IMR-90 (cell line): ENCODE measurements at regions not wholly inside any gene's neighbourhood (a gene's known extent, or its start where the extent isn't known, plus 50 kb on each side); places are given as distances from the start of the nearest gene placed in this dataset.
"Not testable (repeated sequence)": the region's sequence is repeated elsewhere in the genome, so short reads cannot be mapped to it uniquely, and the experiment has no call there.

Experiments used
- BHLHE40 ChIP-seq: fragments of 150-350 bp; IDR thresholded peaks from 2 replicates; pipeline ENCODE4 v1.6.1; 2016; ENCODE audit warnings: mild to moderate bottlenecking, low read depth, low read length
- FOS ChIP-seq: fragments of 150-350 bp; IDR thresholded peaks from 2 replicates; pipeline ENCODE4 v1.6.1; 2016; ENCODE audit warnings: low read depth, low read length
- MAFK ChIP-seq: IDR thresholded peaks from 2 replicates; pipeline ENCODE4 v1.6.1; 2012; ENCODE audit warnings: low read depth, low read length, improper control_type of control experiment
- POLR2A ChIP-seq: IDR thresholded peaks from 2 replicates; pipeline ENCODE4 v1.6.1; 2012; ENCODE audit warnings: mild to moderate bottlenecking, low read depth, low read length
- RAD21 ChIP-seq: IDR thresholded peaks from 2 replicates; pipeline ENCODE4 v1.6.1; 2012; ENCODE audit warnings: low read length, improper control_type of control experiment
- SMC3 ChIP-seq: fragments of 150-350 bp; IDR thresholded peaks from 2 replicates; pipeline ENCODE4 v1.6.1; 2016; ENCODE audit warnings: low read depth, mild to moderate bottlenecking, antibody characterized with exemption, low read length, moderate library complexity
- TF ChIP-seq, protein P1 (sequence below): conservative IDR thresholded peaks from 2 replicates; pipeline ENCODE4 v1.5.1; 2012; ENCODE audit warnings: mild to moderate bottlenecking, low read depth, low read length, improper control_type of control experiment
- TF ChIP-seq, protein P2 (sequence below): fragments of 150-350 bp; IDR thresholded peaks from 2 replicates; pipeline ENCODE4 v1.6.1; 2017; ENCODE audit warnings: mild to moderate bottlenecking, antibody characterized with exemption, low read length, low read depth

DNA sequence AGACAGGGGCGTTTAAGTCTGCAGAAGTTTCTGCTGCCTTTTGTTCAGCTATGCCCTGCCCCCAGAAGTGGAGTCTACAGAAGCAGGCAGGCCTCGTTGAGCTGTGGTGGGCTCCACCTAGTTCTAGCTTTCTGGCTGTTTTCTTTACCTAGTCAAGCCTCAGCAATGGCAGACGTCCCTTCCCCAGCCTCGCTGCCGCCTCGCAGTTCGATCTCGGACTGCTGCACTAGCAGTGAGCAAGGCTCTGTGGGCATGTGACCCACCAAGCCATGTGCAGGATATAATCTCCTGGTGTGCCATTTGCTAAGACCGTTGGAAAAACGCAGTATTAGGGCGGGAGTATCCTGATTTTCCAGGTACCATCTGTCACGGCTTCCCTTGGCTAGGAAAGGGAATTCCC is 742.7 kb upstream of the NRXN1 start:
- TF ChIP-seq, protein P1, sequence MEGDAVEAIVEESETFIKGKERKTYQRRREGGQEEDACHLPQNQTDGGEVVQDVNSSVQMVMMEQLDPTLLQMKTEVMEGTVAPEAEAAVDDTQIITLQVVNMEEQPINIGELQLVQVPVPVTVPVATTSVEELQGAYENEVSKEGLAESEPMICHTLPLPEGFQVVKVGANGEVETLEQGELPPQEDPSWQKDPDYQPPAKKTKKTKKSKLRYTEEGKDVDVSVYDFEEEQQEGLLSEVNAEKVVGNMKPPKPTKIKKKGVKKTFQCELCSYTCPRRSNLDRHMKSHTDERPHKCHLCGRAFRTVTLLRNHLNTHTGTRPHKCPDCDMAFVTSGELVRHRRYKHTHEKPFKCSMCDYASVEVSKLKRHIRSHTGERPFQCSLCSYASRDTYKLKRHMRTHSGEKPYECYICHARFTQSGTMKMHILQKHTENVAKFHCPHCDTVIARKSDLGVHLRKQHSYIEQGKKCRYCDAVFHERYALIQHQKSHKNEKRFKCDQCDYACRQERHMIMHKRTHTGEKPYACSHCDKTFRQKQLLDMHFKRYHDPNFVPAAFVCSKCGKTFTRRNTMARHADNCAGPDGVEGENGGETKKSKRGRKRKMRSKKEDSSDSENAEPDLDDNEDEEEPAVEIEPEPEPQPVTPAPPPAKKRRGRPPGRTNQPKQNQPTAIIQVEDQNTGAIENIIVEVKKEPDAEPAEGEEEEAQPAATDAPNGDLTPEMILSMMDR: not testable (repeated sequence)
- TF ChIP-seq BHLHE40, MAFK, POLR2A, RAD21, SMC3, FOS: not testable (repeated sequence)
- TF ChIP-seq, protein P2, sequence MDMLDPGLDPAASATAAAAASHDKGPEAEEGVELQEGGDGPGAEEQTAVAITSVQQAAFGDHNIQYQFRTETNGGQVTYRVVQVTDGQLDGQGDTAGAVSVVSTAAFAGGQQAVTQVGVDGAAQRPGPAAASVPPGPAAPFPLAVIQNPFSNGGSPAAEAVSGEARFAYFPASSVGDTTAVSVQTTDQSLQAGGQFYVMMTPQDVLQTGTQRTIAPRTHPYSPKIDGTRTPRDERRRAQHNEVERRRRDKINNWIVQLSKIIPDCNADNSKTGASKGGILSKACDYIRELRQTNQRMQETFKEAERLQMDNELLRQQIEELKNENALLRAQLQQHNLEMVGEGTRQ: not testable (repeated sequence)
